Sigmoid colon (tissue), 3 donors: ENCODE measurements at regions not wholly inside any gene's neighbourhood (a gene's known extent, or its start where the extent isn't known, plus 50 kb on each side); places are given as distances from the start of the nearest gene placed in this dataset.
"Not testable (repeated sequence)": the region's sequence is repeated elsewhere in the genome, so short reads cannot be mapped to it uniquely, and the experiment has no call there.

Experiments used
- CTCF ChIP-seq, 4 experiments: fragments of 450-650 bp in 3 of 4; fragments of 200-600 bp in 1 of 4; IDR thresholded peaks; one replicate each; pipeline ENCODE4 v1.5.1; 2016 to 2019; ENCODE audit warnings: antibody characterized with exemption in 4 of 4, mild to moderate bottlenecking in 3 of 4, moderate library complexity in 2 of 4
- POLR2A ChIP-seq, 2 donors: fragments of 450-650 bp; IDR thresholded peaks; one replicate each; pipeline ENCODE4 v1.6.1; 2016; ENCODE audit warnings: antibody characterized with exemption in 2 of 2, mild to moderate bottlenecking in 2 of 2, moderate library complexity in 2 of 2

- not testable (repeated sequence) for TF ChIP-seq CTCF, POLR2A (IDR thresholded peaks at IDR 0.05)
These were observed 1891.0 kb upstream of the CDH9 start for GRCh38 chr5:28929366-28929765.
